HG03460 (cell line): ENCODE measurements at regions not wholly inside any gene's neighbourhood (a gene's known extent, or its start where the extent isn't known, plus 50 kb on each side); places are given as distances from the start of the nearest gene placed in this dataset.
"Not testable (repeated sequence)": the region's sequence is repeated elsewhere in the genome, so short reads cannot be mapped to it uniquely, and the experiment has no call there.

ENCODE experiments used
- ATAC-seq: cut with Tn5 transposase; IDR thresholded peaks from one replicate; pipeline ENCODE4 v1.9.1; 2021; ENCODE audit not compliant: unreplicated experiment

- ATAC-seq, result not testable (repeated sequence)
Observed at GRCh38 chr5:166926806-166927475, 1364.5 kb upstream of the WWC1 start.

DNA sequence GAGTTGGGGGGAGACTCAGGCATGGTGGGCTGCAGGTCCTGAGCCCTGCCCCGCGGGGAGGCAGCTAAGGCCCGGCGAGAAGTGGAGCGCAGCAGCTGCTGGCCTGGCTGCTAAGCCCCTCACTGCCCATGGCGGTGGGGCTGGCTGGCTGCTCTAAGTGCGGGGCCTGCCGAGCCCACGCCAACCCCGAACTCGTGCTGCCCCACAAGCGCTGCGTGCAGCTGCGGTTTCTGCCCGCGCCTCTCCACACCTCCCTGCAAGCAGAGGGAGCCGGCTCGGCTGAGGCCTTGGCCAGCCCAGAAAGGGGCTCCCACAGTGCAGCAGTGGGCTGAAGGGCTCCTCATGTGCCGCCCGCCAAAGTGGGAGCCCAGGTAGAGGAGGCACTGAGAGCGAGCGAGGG, 1355.1 kb upstream of the WWC1 start:
- ATAC-seq, result no peak

GRCh38 chr5:166938071-166938470, 1353.4 kb upstream of the WWC1 start:
- no peak for ATAC-seq

DNA sequence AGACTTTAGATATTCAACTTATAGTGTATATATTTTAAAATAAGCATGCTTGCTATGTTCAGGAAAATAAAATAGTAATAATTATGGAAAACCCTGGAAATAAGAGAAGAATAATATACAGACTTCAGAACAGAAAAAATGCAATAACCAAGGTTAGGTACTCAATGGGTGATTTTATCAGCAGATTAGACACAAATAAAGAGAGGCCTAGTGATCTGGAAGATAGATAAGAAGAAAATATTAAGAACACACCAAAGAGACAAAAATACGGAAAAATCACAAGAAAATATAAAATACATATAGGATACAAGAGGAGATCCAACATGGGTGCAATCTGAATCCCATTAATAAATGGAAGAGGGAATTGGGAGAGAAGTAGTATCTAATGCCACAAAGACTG, 1348.5 kb upstream of the WWC1 start:
- no peak for ATAC-seq

- ATAC-seq, result no peak
Observed at GRCh38 chr5:166947045-166947444, 1344.4 kb upstream of the WWC1 start.

DNA sequence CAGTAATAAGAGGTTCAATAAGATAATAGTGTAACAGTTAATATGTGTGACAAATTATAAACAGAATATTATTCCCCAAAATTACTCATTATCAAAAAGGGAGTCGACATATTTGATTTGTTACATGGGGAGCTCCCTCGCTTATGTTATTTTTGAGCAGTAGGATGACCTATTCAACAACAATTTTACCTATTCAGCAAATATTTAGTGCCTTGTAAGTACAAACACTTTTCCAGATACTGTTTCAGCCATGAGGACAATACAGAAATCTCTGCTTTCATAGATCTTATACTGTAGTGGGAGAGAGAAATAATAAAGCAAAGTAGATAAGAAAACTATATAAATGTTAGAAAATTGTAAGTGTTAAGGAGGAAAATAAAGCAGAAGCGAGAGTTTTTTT, 1342.8 kb upstream of the WWC1 start:
- ATAC-seq, result no peak

DNA sequence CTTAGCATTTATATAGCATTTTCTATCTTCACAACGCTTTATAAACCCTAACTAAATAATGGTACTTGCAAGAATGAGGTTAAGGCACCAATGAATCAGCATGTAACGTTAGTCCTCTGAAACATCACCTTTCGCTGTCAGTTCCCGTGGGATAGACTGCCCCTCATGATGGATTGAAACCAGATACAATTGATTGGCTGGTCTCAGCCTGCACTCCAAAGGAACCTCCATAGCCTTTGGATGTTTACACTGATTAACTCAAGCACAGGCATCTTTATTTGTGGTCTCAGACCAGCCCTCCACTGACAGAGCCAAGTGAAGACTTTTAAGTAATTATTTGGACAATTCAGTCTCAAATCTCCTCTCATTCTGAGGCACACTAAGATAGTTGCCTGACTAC, 1339.4 kb upstream of the WWC1 start:
- no peak for ATAC-seq

GRCh38 chr5:166957782-166958181, 1333.7 kb upstream of the WWC1 start:
- ATAC-seq, result no peak

GRCh38 chr5:166959766-166960165, 1331.7 kb upstream of the WWC1 start:
- no peak for ATAC-seq

DNA sequence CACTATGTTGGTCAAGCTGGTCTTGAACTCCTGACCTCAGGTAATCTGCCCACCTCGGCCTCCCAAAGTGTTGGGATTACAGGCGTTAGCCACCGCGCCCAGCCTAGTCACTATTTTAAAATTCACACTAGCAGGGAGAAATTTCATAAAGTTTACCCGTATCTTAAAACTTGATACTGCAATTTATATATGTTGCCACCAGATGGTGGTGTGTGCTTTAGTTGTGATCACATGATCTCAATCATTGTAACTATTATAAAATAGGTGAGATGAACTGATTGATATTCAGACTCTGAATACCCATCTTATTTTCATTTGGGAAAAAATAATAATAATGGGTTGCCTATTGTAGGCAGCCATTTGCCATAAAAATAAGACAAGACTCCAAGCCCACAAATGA, 1330.4 kb upstream of the WWC1 start:
- no peak for ATAC-seq

DNA sequence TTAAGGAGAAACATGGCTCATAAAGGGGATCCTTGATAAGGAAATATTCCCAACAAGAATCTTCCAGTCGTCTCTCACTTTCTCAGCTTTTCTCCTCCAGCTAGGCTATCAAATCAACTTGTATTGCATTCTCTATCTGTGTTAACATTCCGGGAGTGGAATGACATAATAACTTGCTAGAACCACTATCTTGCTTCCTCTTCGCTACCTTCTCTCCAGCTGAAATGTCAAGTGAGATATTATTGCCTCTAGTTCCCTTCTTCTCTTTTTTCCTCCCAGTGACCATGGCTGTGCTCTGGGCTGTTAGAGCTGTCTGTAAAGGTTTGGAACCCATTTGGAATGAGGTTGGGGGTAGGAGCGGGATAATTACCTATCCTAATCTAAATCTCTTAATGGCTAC, 1329.5 kb upstream of the WWC1 start:
- ATAC-seq, result no peak

- ATAC-seq, result no peak
Observed at GRCh38 chr5:166962461-166962860, 1329.0 kb upstream of the WWC1 start.

DNA sequence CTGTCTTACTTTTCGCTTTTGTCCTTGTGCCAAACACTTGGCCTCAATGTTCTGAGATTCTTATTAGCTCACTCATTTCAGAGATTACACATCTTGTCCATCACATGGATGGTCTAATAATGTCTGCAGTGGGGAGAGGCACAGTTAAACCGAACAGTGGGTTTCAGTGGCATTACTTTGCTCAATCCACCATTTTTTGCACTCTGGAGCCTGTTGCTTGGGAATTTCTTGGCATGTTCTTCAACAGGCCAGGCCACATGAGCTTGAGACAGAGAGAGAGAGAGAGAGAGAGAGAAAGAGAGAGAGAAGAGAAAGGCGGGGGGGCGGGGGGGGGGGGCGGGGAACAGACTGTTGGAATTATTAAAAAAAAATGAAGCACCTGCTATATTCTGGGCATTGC, 1327.8 kb upstream of the WWC1 start:
- ATAC-seq, result no peak

DNA sequence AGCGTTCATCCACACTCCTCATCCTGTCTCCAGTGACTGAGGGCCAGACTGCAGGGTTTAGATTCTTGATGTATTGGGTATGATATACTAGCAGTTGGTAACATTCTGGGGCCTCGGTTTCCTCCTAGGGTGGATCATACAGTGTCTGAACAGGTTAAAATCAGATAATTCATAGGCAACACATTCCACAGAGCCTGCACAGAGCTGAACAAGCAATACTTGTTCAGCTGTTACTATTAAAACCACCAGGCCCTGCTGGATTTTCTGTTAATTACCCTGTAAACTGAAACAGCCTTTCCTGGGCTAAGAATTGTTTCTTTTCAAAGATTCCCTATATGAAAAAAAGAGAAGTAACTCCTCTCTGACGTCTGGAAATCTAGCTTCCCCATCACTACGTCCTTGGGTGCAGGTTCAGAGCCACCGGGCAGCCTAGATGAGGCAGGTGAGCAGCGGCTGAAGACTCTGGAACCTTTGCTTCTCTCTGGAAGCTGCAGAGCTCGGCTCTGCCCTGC, 1313.5 kb upstream of the WWC1 start:
- ATAC-seq, result no peak

- no peak for ATAC-seq
Observed at GRCh38 chr5:166979307-166979895, 1312.0 kb upstream of the WWC1 start.

- ATAC-seq, result no peak
Observed at GRCh38 chr5:166980666-166981065, 1310.8 kb upstream of the WWC1 start.

- ATAC-seq, result no peak
Observed at GRCh38 chr5:166982226-166982625, 1309.2 kb upstream of the WWC1 start.

DNA sequence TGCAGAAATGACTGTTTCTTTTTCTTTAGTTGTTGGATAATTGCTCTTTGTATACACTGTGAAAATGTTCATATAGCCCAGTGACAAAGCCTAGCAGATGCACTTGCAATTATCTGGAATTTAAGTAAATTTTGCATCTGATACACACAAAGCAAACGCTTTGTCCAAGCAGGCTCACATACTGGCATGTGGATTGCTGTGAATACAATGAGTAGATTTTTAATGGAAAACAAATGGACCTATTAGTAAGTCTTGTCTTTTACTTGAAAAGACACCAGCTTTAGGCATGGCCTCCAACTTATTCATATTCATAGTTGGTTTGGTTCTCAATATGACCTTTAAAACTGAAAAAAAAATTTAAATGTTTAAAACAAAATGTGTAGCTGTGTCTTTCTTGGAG, 1299.8 kb upstream of the WWC1 start:
- ATAC-seq, result no peak

- ATAC-seq, result no peak
Observed at GRCh38 chr5:166992108-166992507, 1299.3 kb upstream of the WWC1 start.

DNA sequence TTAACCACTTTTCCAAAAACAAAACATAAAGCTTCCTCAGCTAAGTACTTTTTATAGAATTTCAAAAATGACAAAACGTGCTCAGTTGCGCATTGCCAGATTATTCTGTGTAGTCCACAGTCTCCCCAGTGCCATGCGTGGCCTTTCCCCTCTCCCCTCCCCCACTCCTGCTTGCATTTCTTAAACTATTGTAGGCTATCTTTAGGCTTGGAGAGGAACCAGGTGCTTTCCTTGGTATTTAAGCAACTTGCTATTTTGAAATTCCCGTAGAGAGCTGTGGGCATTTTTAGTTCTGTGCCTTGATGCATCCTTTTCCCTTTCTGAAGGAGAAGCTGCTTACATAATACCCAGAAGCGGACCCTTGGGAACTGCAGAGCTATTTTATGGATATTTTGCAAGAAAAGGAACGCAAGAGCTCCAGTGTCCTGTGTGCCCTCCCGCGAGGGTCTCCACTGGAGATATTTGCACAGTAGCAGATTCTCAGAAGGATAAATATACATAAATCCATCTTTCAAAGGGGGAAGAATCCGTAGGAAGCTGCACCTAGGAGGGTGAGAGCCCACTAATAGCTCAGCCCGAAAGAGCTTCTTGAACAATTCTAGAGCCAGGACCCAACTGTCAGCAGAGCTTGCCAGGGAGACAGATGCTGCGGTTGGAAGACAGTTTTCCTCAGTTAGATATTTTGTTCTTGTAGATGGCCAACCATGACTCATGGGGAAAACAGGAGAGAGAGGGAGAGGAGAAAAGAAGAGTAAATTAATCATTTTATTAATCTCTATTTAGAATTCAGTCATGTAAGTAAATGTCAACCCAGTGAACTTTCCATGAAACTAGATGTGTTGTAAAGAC, 1298.3 kb upstream of the WWC1 start:
- ATAC-seq, result no peak

DNA sequence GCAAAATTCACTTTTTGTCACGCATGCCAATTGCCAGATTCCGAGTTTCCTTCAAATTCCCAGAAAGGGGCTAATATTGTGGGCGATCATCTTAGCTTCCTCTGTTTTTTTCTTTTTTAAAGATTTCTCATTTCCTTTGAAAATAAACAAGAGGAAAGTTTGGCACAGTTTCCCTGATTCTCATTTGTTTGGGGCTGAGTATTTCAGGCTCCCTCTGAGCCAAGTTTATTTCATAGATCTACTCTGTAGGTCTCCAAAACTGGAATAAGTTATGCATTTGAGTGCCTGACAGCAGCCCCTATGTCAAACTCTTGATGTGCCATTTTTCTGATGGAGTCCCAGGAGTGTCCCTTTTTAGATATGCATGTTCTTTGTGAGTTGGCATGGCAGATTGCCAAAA, 1297.2 kb upstream of the WWC1 start:
- no peak for ATAC-seq

DNA sequence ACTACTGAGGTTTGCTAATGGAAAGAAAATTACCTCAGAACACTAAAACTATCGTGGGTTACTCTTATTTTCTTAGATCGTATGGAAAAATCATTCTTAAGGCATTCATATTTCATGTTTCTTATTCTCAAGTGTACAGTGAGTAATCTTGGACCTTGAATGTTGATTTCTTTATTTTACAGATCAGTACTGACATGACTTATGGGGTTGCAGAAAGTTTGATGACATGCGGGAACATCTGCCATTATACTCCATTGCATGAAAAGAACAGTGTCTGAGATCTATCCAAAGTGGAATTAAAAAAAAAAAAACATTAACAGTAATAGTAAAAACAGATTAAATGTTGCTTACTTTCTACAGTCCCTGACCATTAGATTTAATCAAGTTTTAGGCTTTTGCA, 1290.2 kb upstream of the WWC1 start:
- ATAC-seq, result no peak
